IMR-90 (cell line): ENCODE measurements at regions not wholly inside any gene's neighbourhood (a gene's known extent, or its start where the extent isn't known, plus 50 kb on each side); places are given as distances from the start of the nearest gene placed in this dataset.

Experiments
- ATAC-seq: fragments of 200-7000 bp; cut with Tn5 transposase; 2 replicates; pipeline ENCODE4 v1.9.1; 2020; ENCODE audit warnings: low read depth, mild to moderate bottlenecking, moderate library complexity
- BruUV-seq: library from RNA; stranded (reverse); fragments of 400-500 nt; replicated peaks from 2 replicates; lab custom pipeline; 2021; lab: Mats Ljungman, UMichigan
- CTCF ChIA-PET: fragments of 300-600 bp; formaldehyde crosslinking; extraction: SDS; loops from one replicate; lab custom pipeline; 2021; ENCODE audit warnings: antibody characterized with exemption; lab: Yijun Ruan, JAX
- POLR2A ChIA-PET: fragments of 300-600 bp; sonication (Branson Sonifier 250); formaldehyde crosslinking; loops from one replicate; lab custom pipeline; 2022; ENCODE audit warnings: antibody characterized with exemption; ENCODE audit not compliant: unreplicated experiment; lab: Charles Lee
- DNase-seq: peaks from one replicate; pipeline ENCODE4 v3.0.0; 2013
- H2AFZ ChIP-seq: replicated peaks from 2 replicates; pipeline ENCODE3; 2013; ENCODE audit warnings: low read length, mild to moderate bottlenecking; ENCODE audit not compliant: poor library complexity
- H2AK5ac ChIP-seq: 2 replicates; pipeline ENCODE4 v1.6.1; 2013; ENCODE audit warnings: low read depth, low read length, inconsistent platforms
- H2AK9ac ChIP-seq: replicated peaks from 2 replicates; pipeline ENCODE3; 2013; ENCODE audit warnings: mild to moderate bottlenecking, low read depth, low read length, moderate library complexity; ENCODE audit not compliant: poor library complexity
- H2BK120ac ChIP-seq: 2 replicates; pipeline ENCODE4 v1.6.1; 2013; ENCODE audit warnings: low read depth, low read length, inconsistent platforms
- H2BK15ac ChIP-seq: 3 replicates; pipeline ENCODE4 v1.6.1; 2013; ENCODE audit warnings: low read depth, low read length, inconsistent platforms
- H2BK20ac ChIP-seq: 2 replicates; pipeline ENCODE4 v1.6.1; 2013; ENCODE audit warnings: low read depth, mild to moderate bottlenecking, inconsistent platforms, low read length, moderate library complexity
- H2BK5ac ChIP-seq: 2 replicates; pipeline ENCODE4 v1.6.1; 2013; ENCODE audit warnings: mild to moderate bottlenecking, low read depth, low read length, inconsistent platforms; ENCODE audit not compliant: poor library complexity, severe bottlenecking
- H3K14ac ChIP-seq: replicated peaks from 2 replicates; pipeline ENCODE4 v1.6.1; 2013; ENCODE audit warnings: low read depth, low read length, inconsistent platforms
- H3K18ac ChIP-seq: 2 replicates; pipeline ENCODE4 v1.6.1; 2013; ENCODE audit warnings: low read depth, low read length, control low read depth
- H3K23ac ChIP-seq: 2 replicates; pipeline ENCODE4 v1.6.1; 2013; ENCODE audit warnings: low read depth, low read length, inconsistent platforms
- H3K27ac ChIP-seq: 2 replicates; pipeline ENCODE4 v1.5.1; 2013; ENCODE audit warnings: mild to moderate bottlenecking, control low read depth, low read length; ENCODE audit not compliant: insufficient read depth
- H3K27me3 ChIP-seq: 2 replicates; pipeline ENCODE4 v1.6.1; 2013; ENCODE audit warnings: low read length; ENCODE audit not compliant: control insufficient read depth, insufficient read depth
- H3K36me3 ChIP-seq: 2 replicates; pipeline ENCODE4 v1.6.1; 2013; ENCODE audit warnings: low read length, mixed read lengths; ENCODE audit not compliant: control insufficient read depth, insufficient read depth
- H3K4ac ChIP-seq: 2 replicates; pipeline ENCODE4 v1.6.1; 2013; ENCODE audit warnings: low read depth, low read length, inconsistent platforms
- H3K4me1 ChIP-seq: 2 replicates; pipeline ENCODE4 v1.6.1; 2013; ENCODE audit warnings: low read length, mixed read lengths; ENCODE audit not compliant: control insufficient read depth, insufficient read depth
- H3K4me2 ChIP-seq: 2 replicates; pipeline ENCODE4 v1.6.1; 2013; ENCODE audit warnings: low read depth, mild to moderate bottlenecking, control low read depth, low read length, moderate library complexity
- H3K4me3 ChIP-seq: 2 replicates; pipeline ENCODE4 v1.5.1; 2013; ENCODE audit warnings: low read depth, mild to moderate bottlenecking, control low read depth, low read length, moderate library complexity; ENCODE audit not compliant: insufficient read depth
- H3K56ac ChIP-seq: 2 replicates; pipeline ENCODE4 v1.6.1; 2013; ENCODE audit warnings: low read length, inconsistent platforms; ENCODE audit not compliant: insufficient read depth; ENCODE audit errors: extremely low read depth
- H3K79me1 ChIP-seq, 2 experiments: 2 replicates each; pipeline ENCODE4 v1.6.1; 2013; ENCODE audit warnings: low read length in 2 of 2, inconsistent platforms in 1 of 2, low read depth in 1 of 2
- H3K9ac ChIP-seq: 2 replicates; pipeline ENCODE4 v1.6.1; 2013; ENCODE audit warnings: low read depth, low read length, control low read depth
- H3K9me1 ChIP-seq: 2 replicates; pipeline ENCODE4 v1.6.1; 2013; ENCODE audit warnings: low read length, inconsistent platforms; ENCODE audit not compliant: insufficient read depth
- H3K9me3 ChIP-seq: 2 replicates; pipeline ENCODE4 v1.6.1; 2013; ENCODE audit warnings: low read length; ENCODE audit not compliant: control insufficient read depth, insufficient read depth
- H4K20me1 ChIP-seq: 2 replicates; pipeline ENCODE4 v1.6.1; 2013; ENCODE audit warnings: low read length, inconsistent platforms; ENCODE audit not compliant: insufficient read depth
- H4K5ac ChIP-seq: 2 replicates; pipeline ENCODE4 v1.6.1; 2013; ENCODE audit warnings: mild to moderate bottlenecking, low read depth, low read length, control low read depth
- H4K8ac ChIP-seq, 2 experiments: 2 replicates each; pipeline ENCODE4 v1.6.1; 2013; ENCODE audit warnings: low read depth in 2 of 2, low read length in 2 of 2, control low read depth in 1 of 2, inconsistent platforms in 1 of 2
- H4K91ac ChIP-seq: 2 replicates; pipeline ENCODE4 v1.6.1; 2013; ENCODE audit warnings: low read depth, low read length, inconsistent platforms; ENCODE audit not compliant: insufficient read depth
- BHLHE40 ChIP-seq: fragments of 150-350 bp; IDR thresholded peaks from 2 replicates; pipeline ENCODE4 v1.6.1; 2016; ENCODE audit warnings: mild to moderate bottlenecking, low read depth, low read length
- CEBPB ChIP-seq: IDR thresholded peaks from 2 replicates; pipeline ENCODE4 v1.6.1; 2012; ENCODE audit warnings: low read depth, low read length, improper control_type of control experiment
- CHD1 ChIP-seq: IDR thresholded peaks from 2 replicates; pipeline ENCODE4 v1.6.1; 2012; ENCODE audit warnings: low read depth, low read length, improper control_type of control experiment
- FOS ChIP-seq: fragments of 150-350 bp; IDR thresholded peaks from 2 replicates; pipeline ENCODE4 v1.6.1; 2016; ENCODE audit warnings: low read depth, low read length
- MAFK ChIP-seq: IDR thresholded peaks from 2 replicates; pipeline ENCODE4 v1.6.1; 2012; ENCODE audit warnings: low read depth, low read length, improper control_type of control experiment
- MAZ ChIP-seq: IDR thresholded peaks from 2 replicates; pipeline ENCODE4 v1.6.1; 2012; ENCODE audit warnings: low read depth, mild to moderate bottlenecking, low read length, improper control_type of control experiment, moderate library complexity, borderline replicate concordance
- MXI1 ChIP-seq: IDR thresholded peaks from 2 replicates; pipeline ENCODE4 v1.6.1; 2012; ENCODE audit warnings: low read depth, mild to moderate bottlenecking, low read length, moderate library complexity, borderline replicate concordance
- NFE2L2 ChIP-seq: fragments of 150-350 bp; IDR thresholded peaks from 2 replicates; pipeline ENCODE4 v1.6.1; 2016; ENCODE audit warnings: low read depth, mild to moderate bottlenecking, low read length
- POLR2A ChIP-seq: IDR thresholded peaks from 2 replicates; pipeline ENCODE4 v1.6.1; 2012; ENCODE audit warnings: mild to moderate bottlenecking, low read depth, low read length
- RAD21 ChIP-seq: IDR thresholded peaks from 2 replicates; pipeline ENCODE4 v1.6.1; 2012; ENCODE audit warnings: low read length, improper control_type of control experiment
- RCOR1 ChIP-seq: IDR thresholded peaks from 2 replicates; pipeline ENCODE4 v1.6.1; 2012; ENCODE audit warnings: mild to moderate bottlenecking, low read length, improper control_type of control experiment; ENCODE audit not compliant: insufficient replicate concordance
- RFX5 ChIP-seq: IDR thresholded peaks from 2 replicates; pipeline ENCODE4 v1.8.0; 2012; ENCODE audit warnings: low read depth, mild to moderate bottlenecking, low read length, moderate library complexity
- SMC3 ChIP-seq: fragments of 150-350 bp; IDR thresholded peaks from 2 replicates; pipeline ENCODE4 v1.6.1; 2016; ENCODE audit warnings: low read depth, mild to moderate bottlenecking, antibody characterized with exemption, low read length, moderate library complexity
- USF2 ChIP-seq: fragments of 150-350 bp; IDR thresholded peaks from 2 replicates; pipeline ENCODE4 v1.6.1; 2017; ENCODE audit warnings: mild to moderate bottlenecking, antibody characterized with exemption, low read length, low read depth
- WGBS, 2 experiments: methylation state at CpG; one replicate each; pipeline versions ENCODE4 v1.1.5 to v1.1.7; 2013; ENCODE audit warnings: missing lambda C conversion rate in 2 of 2; ENCODE audit not compliant: insufficient read length in 1 of 2; ENCODE audit errors: extremely low coverage in 2 of 2; 5-methylcytosine and 5-hydroxymethylcytosine counted together
- dilution Hi-C: fragments of 300-500 bp; cut with HindIII; formaldehyde crosslinking; loops from one replicate; pipeline ENCODE4 v1.14.3; 2018; ENCODE audit warnings: low sequenced_read_pairs; ENCODE audit not compliant: unreplicated experiment
- in situ Hi-C: fragments of 300-500 bp; cut with MboI; formaldehyde crosslinking; loops from 3 replicates; pipeline ENCODE4 v1.14.3; 2019; ENCODE audit warnings: low sequenced_read_pairs, inconsistent platforms, mixed read lengths
- intact Hi-C: fragments of 100-400 bp; cut with micrococcal nuclease; formaldehyde crosslinking; loops from 2 replicates; pipeline ENCODE4 v1.10.0; 2022
- TF ChIP-seq, protein P1 (sequence below): conservative IDR thresholded peaks from 2 replicates; pipeline ENCODE4 v1.5.1; 2012; ENCODE audit warnings: mild to moderate bottlenecking, low read depth, low read length, improper control_type of control experiment
- TF ChIP-seq, protein P2 (sequence below): fragments of 150-350 bp; IDR thresholded peaks from 2 replicates; pipeline ENCODE4 v1.6.1; 2016; ENCODE audit warnings: low read depth, mild to moderate bottlenecking, low read length, moderate library complexity, borderline replicate concordance

- in situ Hi-C loops (no loop called here), intact Hi-C loops (no loop called here), dilution Hi-C loops (no loop called here)
- H2AK5ac ChIP-seq: no peak overlapping the region
- H2AK9ac ChIP-seq: no peak overlapping the region
- no peaks in the 10 kb centered on the region for H3K36me3 ChIP-seq
- H4K8ac ChIP-seq: no peak overlapping the region
- H3K27me3 ChIP-seq: peaks cover 5% of the 10 kb centered on the region
- no peak overlapping the region for H3K4ac ChIP-seq
- H2BK120ac ChIP-seq: no peak overlapping the region
- no peak overlapping the region for H3K4me2 ChIP-seq
- H3K4me3 ChIP-seq: no peak overlapping the region
- no peak overlapping the region for H3K14ac ChIP-seq
- no TSS peak for BruUV-seq
- H4K91ac ChIP-seq: no peak overlapping the region
- H3K79me1 ChIP-seq: no peaks in the 10 kb centered on the region
- H3K9me1 ChIP-seq: no peaks in the 10 kb centered on the region
- no peak overlapping the region for H3K18ac ChIP-seq
- H3K9ac ChIP-seq: no peak overlapping the region
- WGBS, 2 experiments: no CpG with 5 or more reads among the region's 2 CpGs
- no peak overlapping the region for H2BK20ac ChIP-seq
- no peak overlapping the region for H2AFZ ChIP-seq
- H3K4me1 ChIP-seq: no peaks in the 10 kb centered on the region
- no peak overlapping the region for H4K5ac ChIP-seq
- CTCF ChIA-PET: no interaction called here
- no peak overlapping the region for H3K23ac ChIP-seq
- TF ChIP-seq CEBPB (no peak), POLR2A (no peak), NFE2L2 (no peak), BHLHE40 (no peak), RCOR1 (no peak), MAFK (no peak), USF2 (no peak), CHD1 (no peak), MAZ (no peak), FOS (no peak), RFX5 (no peak), MXI1 (no peak), SMC3 (no peak), RAD21 (no peak)
- TF ChIP-seq, protein P1, sequence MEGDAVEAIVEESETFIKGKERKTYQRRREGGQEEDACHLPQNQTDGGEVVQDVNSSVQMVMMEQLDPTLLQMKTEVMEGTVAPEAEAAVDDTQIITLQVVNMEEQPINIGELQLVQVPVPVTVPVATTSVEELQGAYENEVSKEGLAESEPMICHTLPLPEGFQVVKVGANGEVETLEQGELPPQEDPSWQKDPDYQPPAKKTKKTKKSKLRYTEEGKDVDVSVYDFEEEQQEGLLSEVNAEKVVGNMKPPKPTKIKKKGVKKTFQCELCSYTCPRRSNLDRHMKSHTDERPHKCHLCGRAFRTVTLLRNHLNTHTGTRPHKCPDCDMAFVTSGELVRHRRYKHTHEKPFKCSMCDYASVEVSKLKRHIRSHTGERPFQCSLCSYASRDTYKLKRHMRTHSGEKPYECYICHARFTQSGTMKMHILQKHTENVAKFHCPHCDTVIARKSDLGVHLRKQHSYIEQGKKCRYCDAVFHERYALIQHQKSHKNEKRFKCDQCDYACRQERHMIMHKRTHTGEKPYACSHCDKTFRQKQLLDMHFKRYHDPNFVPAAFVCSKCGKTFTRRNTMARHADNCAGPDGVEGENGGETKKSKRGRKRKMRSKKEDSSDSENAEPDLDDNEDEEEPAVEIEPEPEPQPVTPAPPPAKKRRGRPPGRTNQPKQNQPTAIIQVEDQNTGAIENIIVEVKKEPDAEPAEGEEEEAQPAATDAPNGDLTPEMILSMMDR: no peak
- TF ChIP-seq, protein P2, sequence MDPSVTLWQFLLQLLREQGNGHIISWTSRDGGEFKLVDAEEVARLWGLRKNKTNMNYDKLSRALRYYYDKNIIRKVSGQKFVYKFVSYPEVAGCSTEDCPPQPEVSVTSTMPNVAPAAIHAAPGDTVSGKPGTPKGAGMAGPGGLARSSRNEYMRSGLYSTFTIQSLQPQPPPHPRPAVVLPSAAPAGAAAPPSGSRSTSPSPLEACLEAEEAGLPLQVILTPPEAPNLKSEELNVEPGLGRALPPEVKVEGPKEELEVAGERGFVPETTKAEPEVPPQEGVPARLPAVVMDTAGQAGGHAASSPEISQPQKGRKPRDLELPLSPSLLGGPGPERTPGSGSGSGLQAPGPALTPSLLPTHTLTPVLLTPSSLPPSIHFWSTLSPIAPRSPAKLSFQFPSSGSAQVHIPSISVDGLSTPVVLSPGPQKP: no peak
- no peak overlapping the region for H2BK5ac ChIP-seq
- POLR2A ChIA-PET: interaction anchor here (0.7 kb wide), 1 partner anchor 1109 kb away, joined by 8 read pairs; no protein-coding TSS in a partner anchor
- H3K27ac ChIP-seq: no peak overlapping the region
- no peak overlapping the region for H2BK15ac ChIP-seq
- DNase-seq: no peak
- no peak for ATAC-seq
- H3K9me3 ChIP-seq: no peaks in the 10 kb centered on the region
- H3K56ac ChIP-seq: no peak overlapping the region
- H4K20me1 ChIP-seq: no peaks in the 10 kb centered on the region
Measured at GRCh38 chr5:40030661-40031060, 605.9 kb upstream of the DAB2 start.
